Activated effector memory CD4-positive, alpha-beta T cell treated with Interleukin-2 at 50 U/mL for 16 hours (primary cell): ENCODE measurements at regions not wholly inside any gene's neighbourhood (a gene's known extent, or its start where the extent isn't known, plus 50 kb on each side); places are given as distances from the start of the nearest gene placed in this dataset.

Experiments
- DNase-seq: peaks from one replicate; pipeline ENCODE4 v3.0.0-alpha.2; 2020

- no peak for DNase-seq
These were observed 77.2 kb upstream of the BCOR start for GRCh38 chrX:40174854-40175510.

- peak; percentile 55 for DNase-seq
These were observed 76.5 kb upstream of the BCOR start for GRCh38 chrX:40174001-40174853.

GRCh38 chrX:40173143-40174000 lies 75.6 kb upstream of the BCOR start:
- no peak for DNase-seq

GRCh38 chrX:40172401-40173142 lies 74.8 kb upstream of the BCOR start:
- DNase-seq = peak; percentile 24

- DNase-seq = peak; percentile 34
These were observed 74.0 kb upstream of the BCOR start for GRCh38 chrX:40171513-40172400.

GRCh38 chrX:40170830-40171512 lies 73.2 kb upstream of the BCOR start:
- no peak for DNase-seq

- peak; percentile 69 for DNase-seq
These were observed 71.7 kb upstream of the BCOR start for GRCh38 chrX:40169193-40170101.

GRCh38 chrX:40168480-40169011 lies 70.8 kb upstream of the BCOR start:
- DNase-seq = no peak

GRCh38 chrX:40167850-40168479 lies 70.2 kb upstream of the BCOR start:
- DNase-seq = no peak

GRCh38 chrX:40167233-40167849 lies 69.6 kb upstream of the BCOR start:
- no peak for DNase-seq

GRCh38 chrX:40166582-40166981 lies 68.8 kb upstream of the BCOR start:
- DNase-seq = no peak

GRCh38 chrX:40165861-40166260 lies 68.1 kb upstream of the BCOR start:
- no peak for DNase-seq

GRCh38 chrX:40165206-40165605 lies 67.4 kb upstream of the BCOR start:
- DNase-seq = no peak

- DNase-seq = no peak
These were observed 67.0 kb upstream of the BCOR start for GRCh38 chrX:40164751-40165150.

- DNase-seq = no peak
These were observed 60.4 kb upstream of the BCOR start for GRCh38 chrX:40158036-40158706.

GRCh38 chrX:40157228-40158035 lies 59.7 kb upstream of the BCOR start:
- DNase-seq = no peak
